SH-SY5Y (cell line): ENCODE measurements at regions not wholly inside any gene's neighbourhood (a gene's known extent, or its start where the extent isn't known, plus 50 kb on each side); places are given as distances from the start of the nearest gene placed in this dataset.

Experiments used
- GATA2 ChIP-seq: IDR thresholded peaks from 2 replicates; pipeline ENCODE4 v1.6.1; 2011; ENCODE audit warnings: mild to moderate bottlenecking, low read depth, low read length
- GATA3 ChIP-seq: IDR thresholded peaks from 2 replicates; pipeline ENCODE4 v1.6.1; 2011; ENCODE audit warnings: low read depth, mild to moderate bottlenecking, low read length, moderate library complexity

GRCh38 chr12:97134495-97134894, 227.4 kb downstream of the NEDD1 start:
- TF ChIP-seq GATA3 (no peak), GATA2 (no peak)
